ENCODE measurements at regions not wholly inside any gene's neighbourhood (a gene's known extent, or its start where the extent isn't known, plus 50 kb on each side); places are given as distances from the start of the nearest gene placed in this dataset.

DNA sequence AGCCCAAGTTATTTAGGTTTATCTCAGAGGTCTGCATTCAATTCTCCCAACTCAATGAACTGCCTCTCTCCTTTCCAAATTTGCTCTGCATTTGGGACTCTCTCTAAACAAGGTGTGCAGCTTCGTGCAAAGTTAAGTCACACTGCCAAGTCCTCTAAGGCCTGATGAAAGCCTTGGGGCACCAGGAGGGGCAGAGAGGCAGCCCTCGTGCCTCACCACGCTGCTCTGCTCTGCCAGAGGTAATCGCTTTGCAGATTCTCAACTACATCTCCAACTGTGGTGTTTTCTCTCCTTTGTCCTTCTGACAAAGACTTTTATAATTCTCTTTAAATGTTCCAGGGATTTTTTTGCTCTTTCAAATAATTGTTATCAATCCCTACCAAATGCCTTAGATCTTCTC is 283.0 kb downstream of the MEIS1 start:
- H3K4me2 ChIP-seq (ENCODE audit: low read length) = no peak overlapping the region
- no peak overlapping the region for H3K27ac ChIP-seq (ENCODE audit: low read depth, low read length)
- TF ChIP-seq, protein P1, sequence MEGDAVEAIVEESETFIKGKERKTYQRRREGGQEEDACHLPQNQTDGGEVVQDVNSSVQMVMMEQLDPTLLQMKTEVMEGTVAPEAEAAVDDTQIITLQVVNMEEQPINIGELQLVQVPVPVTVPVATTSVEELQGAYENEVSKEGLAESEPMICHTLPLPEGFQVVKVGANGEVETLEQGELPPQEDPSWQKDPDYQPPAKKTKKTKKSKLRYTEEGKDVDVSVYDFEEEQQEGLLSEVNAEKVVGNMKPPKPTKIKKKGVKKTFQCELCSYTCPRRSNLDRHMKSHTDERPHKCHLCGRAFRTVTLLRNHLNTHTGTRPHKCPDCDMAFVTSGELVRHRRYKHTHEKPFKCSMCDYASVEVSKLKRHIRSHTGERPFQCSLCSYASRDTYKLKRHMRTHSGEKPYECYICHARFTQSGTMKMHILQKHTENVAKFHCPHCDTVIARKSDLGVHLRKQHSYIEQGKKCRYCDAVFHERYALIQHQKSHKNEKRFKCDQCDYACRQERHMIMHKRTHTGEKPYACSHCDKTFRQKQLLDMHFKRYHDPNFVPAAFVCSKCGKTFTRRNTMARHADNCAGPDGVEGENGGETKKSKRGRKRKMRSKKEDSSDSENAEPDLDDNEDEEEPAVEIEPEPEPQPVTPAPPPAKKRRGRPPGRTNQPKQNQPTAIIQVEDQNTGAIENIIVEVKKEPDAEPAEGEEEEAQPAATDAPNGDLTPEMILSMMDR (IDR thresholded peaks at IDR 0.05; ENCODE audit: low read depth, low read length, poor library complexity, severe bottlenecking) = no peak
- no peak for TF ChIP-seq EZH2phosphoT487 (IDR thresholded peaks at IDR 0.05; ENCODE audit: borderline replicate concordance, low read length)
- no peaks in the 10 kb centered on the region for H3K9me2 ChIP-seq (replicated peaks; ENCODE audit: control insufficient read depth, low read length)
- no peaks in the 10 kb centered on the region for H3F3A ChIP-seq (ENCODE audit: control insufficient read depth, insufficient read depth)
- 0 out of 2 replicates have a peak, but pooled peaks cover 3% of the 10 kb centered on the region for H3K4me1 ChIP-seq (ENCODE audit: control insufficient read depth, low read length)
- H3K9me3 ChIP-seq (ENCODE audit: control insufficient read depth, insufficient read depth, low read length) = no peaks in the 10 kb centered on the region
- no peaks in the 10 kb centered on the region for H3K79me2 ChIP-seq (ENCODE audit: control insufficient read depth, low read length)
- no peaks in the 10 kb centered on the region for H3K27me3 ChIP-seq (ENCODE audit: control insufficient read depth, low read length)
- H4K20me1 ChIP-seq (ENCODE audit: control insufficient read depth, insufficient read depth, low read depth, low read length) = no peaks in the 10 kb centered on the region
- H3K36me3 ChIP-seq (ENCODE audit: control insufficient read depth, low read length) = no peaks in the 10 kb centered on the region
- no peak overlapping the region for H3K4me3 ChIP-seq (ENCODE audit: low read length)

DNA sequence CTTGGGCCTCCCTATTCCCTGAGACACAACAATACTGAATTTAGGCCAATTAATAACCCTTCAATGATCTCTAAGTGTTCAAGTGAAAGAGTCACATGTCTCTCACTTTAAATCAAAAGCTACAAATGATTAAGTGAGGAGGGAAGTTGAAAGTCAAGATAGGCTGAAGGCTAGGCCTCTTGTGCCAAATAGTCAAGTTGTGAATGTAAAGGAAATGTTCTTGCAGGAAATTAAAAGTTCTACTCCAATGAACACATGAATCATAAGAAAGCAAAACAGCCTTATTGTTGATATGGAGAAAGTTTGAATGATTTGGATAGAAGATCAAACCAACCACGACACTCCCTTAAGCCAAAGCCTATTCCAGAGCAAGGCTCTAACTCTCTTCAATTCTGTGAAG is 286.9 kb downstream of the MEIS1 start:
- no peaks in the 10 kb centered on the region for H3K27me3 ChIP-seq (ENCODE audit: control insufficient read depth, low read length)
- no peak overlapping the region for H3K4me2 ChIP-seq (ENCODE audit: low read length)

DNA sequence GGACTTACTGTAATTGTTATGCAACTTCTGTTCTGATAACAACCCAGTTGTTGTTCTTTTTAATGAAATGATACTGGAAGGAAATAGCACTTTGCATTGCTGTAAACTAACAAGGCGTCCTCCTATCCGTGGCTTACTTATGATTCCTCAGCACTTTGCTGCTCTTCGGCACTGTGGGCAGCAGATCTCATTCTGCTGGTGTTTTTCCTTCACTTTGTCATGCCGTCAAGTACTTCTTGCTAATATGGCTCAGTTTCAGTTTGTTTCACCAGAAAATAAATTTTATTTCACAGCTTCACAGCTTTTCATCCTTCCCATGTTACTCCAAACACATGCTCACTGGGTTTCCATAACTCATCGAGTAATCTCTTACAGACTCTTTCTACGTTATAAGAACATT is 289.3 kb downstream of the MEIS1 start:
- TF ChIP-seq, protein P1 (IDR thresholded peaks at IDR 0.05; ENCODE audit: low read depth, low read length, poor library complexity, severe bottlenecking) = no peak
- no peak for TF ChIP-seq EZH2phosphoT487 (IDR thresholded peaks at IDR 0.05; ENCODE audit: borderline replicate concordance, low read length)
- H4K20me1 ChIP-seq (ENCODE audit: control insufficient read depth, insufficient read depth, low read depth, low read length) = no peaks in the 10 kb centered on the region
- H3F3A ChIP-seq (ENCODE audit: control insufficient read depth, insufficient read depth) = no peaks in the 10 kb centered on the region
- no peaks in the 10 kb centered on the region for H3K27me3 ChIP-seq (ENCODE audit: control insufficient read depth, low read length)
- no peaks in the 10 kb centered on the region for H3K79me2 ChIP-seq (ENCODE audit: control insufficient read depth, low read length)
- H3K27ac ChIP-seq (ENCODE audit: low read depth, low read length) = no peak overlapping the region
- H3K4me3 ChIP-seq (ENCODE audit: low read length) = no peak overlapping the region
- H3K36me3 ChIP-seq (ENCODE audit: control insufficient read depth, low read length) = no peaks in the 10 kb centered on the region
- no peak overlapping the region for H3K4me2 ChIP-seq (ENCODE audit: low read length)
- 0 out of 2 replicates have a peak, but pooled peaks cover 3% of the 10 kb centered on the region for H3K4me1 ChIP-seq (ENCODE audit: control insufficient read depth, low read length)
- no peaks in the 10 kb centered on the region for H3K9me3 ChIP-seq (ENCODE audit: control insufficient read depth, insufficient read depth, low read length)
- no peaks in the 10 kb centered on the region for H3K9me2 ChIP-seq (replicated peaks; ENCODE audit: control insufficient read depth, low read length)

More for the DNA sequence above, 286.9 kb downstream of the MEIS1 start:
- H3K27ac ChIP-seq (ENCODE audit: low read depth, low read length) = no peak overlapping the region
- H4K20me1 ChIP-seq (ENCODE audit: control insufficient read depth, insufficient read depth, low read depth, low read length) = no peaks in the 10 kb centered on the region
- no peaks in the 10 kb centered on the region for H3K9me2 ChIP-seq (replicated peaks; ENCODE audit: control insufficient read depth, low read length)
- no peak for TF ChIP-seq EZH2phosphoT487 (IDR thresholded peaks at IDR 0.05; ENCODE audit: borderline replicate concordance, low read length)
- TF ChIP-seq, protein P1 (IDR thresholded peaks at IDR 0.05; ENCODE audit: low read depth, low read length, poor library complexity, severe bottlenecking) = no peak
- no peaks in the 10 kb centered on the region for H3K79me2 ChIP-seq (ENCODE audit: control insufficient read depth, low read length)
- no peaks in the 10 kb centered on the region for H3F3A ChIP-seq (ENCODE audit: control insufficient read depth, insufficient read depth)
- H3K4me1 ChIP-seq (ENCODE audit: control insufficient read depth, low read length) = 0 out of 2 replicates have a peak, but pooled peaks cover 3% of the 10 kb centered on the region
- H3K4me3 ChIP-seq (ENCODE audit: low read length) = no peak overlapping the region
- no peaks in the 10 kb centered on the region for H3K36me3 ChIP-seq (ENCODE audit: control insufficient read depth, low read length)
- no peaks in the 10 kb centered on the region for H3K9me3 ChIP-seq (ENCODE audit: control insufficient read depth, insufficient read depth, low read length)
